Activated T-helper 2 cell treated with anti-CD3 and anti-CD28 coated beads, Interferon-gamma antibody, Interleukin-2, Interleukin-4, amounts not matched to agents 10 μg/mL and 5 μg/mL and 100 μg/mL, durations not matched to agents 14 hours and 24 hours and 36 hours (primary cell): ENCODE measurements at regions not wholly inside any gene's neighbourhood (a gene's known extent, or its start where the extent isn't known, plus 50 kb on each side); places are given as distances from the start of the nearest gene placed in this dataset.

Experiments used
- DNase-seq: peaks from one replicate; pipeline ENCODE4 v3.0.0; 2021; ENCODE audit warnings: low spot score
- H3K27ac Mint-ChIP-seq: one replicate; pipeline ENCODE4 v1.8.0; 2021; ENCODE audit warnings: mixed read lengths
- H3K27me3 Mint-ChIP-seq: one replicate; pipeline ENCODE4 v1.8.0; 2021; ENCODE audit warnings: low read depth, mixed read lengths
- H3K36me3 Mint-ChIP-seq: one replicate; pipeline ENCODE4 v1.8.0; 2021; ENCODE audit warnings: low read depth, mixed read lengths
- H3K4me1 Mint-ChIP-seq: one replicate; pipeline ENCODE4 v1.8.0; 2021; ENCODE audit warnings: low read depth, mixed read lengths
- H3K4me3 Mint-ChIP-seq: one replicate; pipeline ENCODE4 v1.8.0; 2021; ENCODE audit warnings: low read depth, mild to moderate bottlenecking, moderate library complexity, mixed read lengths
- H3K9me3 Mint-ChIP-seq: one replicate; pipeline ENCODE4 v1.8.0; 2021; ENCODE audit warnings: mixed read lengths
- intact Hi-C: fragments of 100-400 bp; cut with micrococcal nuclease; formaldehyde crosslinking; loops from one replicate; pipeline ENCODE4 v1.15.1; 2023

DNA sequence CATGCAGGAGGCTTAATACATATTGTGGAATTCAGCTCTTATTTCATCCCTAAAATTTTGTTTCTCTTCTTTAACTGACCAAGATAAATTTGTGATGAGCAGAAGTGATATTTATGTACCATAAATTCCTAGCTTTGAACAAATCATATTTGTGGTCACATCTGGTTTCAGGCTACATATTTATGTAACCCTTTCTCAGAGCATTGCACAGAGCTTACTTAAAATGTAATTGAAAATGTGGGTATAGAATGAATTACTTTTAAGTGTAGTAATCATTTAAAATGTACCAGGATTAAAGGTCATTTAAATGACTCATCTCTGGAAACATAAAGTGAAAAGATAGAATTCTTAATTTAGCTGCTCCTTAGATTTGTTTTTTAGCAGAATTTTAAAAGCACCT, 129.9 kb upstream of the FRMD6 start:
- no peak for DNase-seq
- H3K9me3 Mint-ChIP-seq: no peaks in the 10 kb centered on the region
- intact Hi-C loops: no loop called here
- H3K4me1 Mint-ChIP-seq: no peaks in the 10 kb centered on the region
- H3K36me3 Mint-ChIP-seq: no peaks in the 10 kb centered on the region
- H3K4me3 Mint-ChIP-seq: no peak overlapping the region
- H3K27ac Mint-ChIP-seq: no peak overlapping the region
- H3K27me3 Mint-ChIP-seq: peaks cover 5% of the 10 kb centered on the region

DNA sequence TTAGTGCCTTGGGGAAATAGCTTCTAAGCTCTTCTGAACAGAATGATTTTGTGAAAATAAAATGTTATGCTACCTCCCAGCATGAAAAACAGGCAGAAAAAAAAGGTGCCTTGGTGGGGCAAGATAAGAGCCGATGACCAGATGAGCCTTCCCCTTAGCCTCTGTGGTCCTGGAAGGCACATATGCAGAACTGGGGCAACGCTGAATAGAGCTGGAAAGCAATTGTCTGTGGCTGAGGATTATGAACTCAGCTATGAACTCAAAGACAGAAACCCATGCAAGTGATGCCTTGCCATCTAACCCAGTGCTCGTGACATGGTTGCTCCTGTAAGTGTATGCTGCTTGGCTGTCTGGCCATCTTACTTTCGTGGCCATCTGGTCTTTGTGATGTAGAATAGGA, 128.5 kb upstream of the FRMD6 start:
- peaks cover 5% of the 10 kb centered on the region for H3K27me3 Mint-ChIP-seq
- intact Hi-C loops: no loop called here
- no peaks in the 10 kb centered on the region for H3K9me3 Mint-ChIP-seq
- H3K4me1 Mint-ChIP-seq: no peaks in the 10 kb centered on the region
- no peak overlapping the region for H3K27ac Mint-ChIP-seq
- H3K36me3 Mint-ChIP-seq: no peaks in the 10 kb centered on the region
- no peak for DNase-seq
- H3K4me3 Mint-ChIP-seq: no peak overlapping the region

DNA sequence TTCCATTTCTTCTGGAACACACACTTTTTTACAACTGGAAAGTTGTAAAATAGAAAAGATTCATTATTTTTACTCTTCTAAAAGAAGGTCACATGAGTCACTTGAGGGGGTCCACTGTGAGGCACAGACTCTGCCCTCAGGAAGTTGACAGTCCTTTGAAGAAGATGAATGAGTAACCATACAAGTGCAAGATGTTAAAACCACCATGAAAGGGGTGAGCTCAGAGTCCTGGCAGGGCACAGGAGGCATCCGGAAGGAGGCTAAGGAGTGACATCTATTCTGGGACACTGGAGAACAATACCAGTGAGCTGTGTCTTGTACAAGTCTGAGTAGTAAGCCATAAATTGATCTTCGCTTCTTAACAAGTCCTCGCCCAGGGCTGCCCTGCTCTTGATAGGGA, 126.0 kb upstream of the FRMD6 start:
- intact Hi-C loops: no loop called here
- H3K9me3 Mint-ChIP-seq: no peaks in the 10 kb centered on the region
- H3K4me1 Mint-ChIP-seq: no peaks in the 10 kb centered on the region
- DNase-seq: no peak
- no peak overlapping the region for H3K4me3 Mint-ChIP-seq
- H3K36me3 Mint-ChIP-seq: no peaks in the 10 kb centered on the region
- peaks cover 8% of the 10 kb centered on the region for H3K27me3 Mint-ChIP-seq
- no peak overlapping the region for H3K27ac Mint-ChIP-seq

GRCh38 chr14:51527073-51527472, 124.6 kb upstream of the FRMD6 start:
- Mint-ChIP-seq H3K36me3 (no peaks in the 10 kb centered on the region), H3K27ac (no peak overlapping the region), H3K27me3 (peaks cover 8% of the 10 kb centered on the region), H3K9me3 (no peaks in the 10 kb centered on the region), H3K4me3 (no peak overlapping the region), H3K4me1 (no peaks in the 10 kb centered on the region)
- DNase-seq: no peak
- intact Hi-C loops: no loop called here

GRCh38 chr14:51529736-51530135, 122.0 kb upstream of the FRMD6 start:
- no peaks in the 10 kb centered on the region for H3K36me3 Mint-ChIP-seq
- no peak overlapping the region for H3K4me3 Mint-ChIP-seq
- no peak overlapping the region for H3K27ac Mint-ChIP-seq
- no peaks in the 10 kb centered on the region for H3K9me3 Mint-ChIP-seq
- DNase-seq: no peak
- peaks cover under 1% of the 10 kb centered on the region for H3K4me1 Mint-ChIP-seq
- intact Hi-C loops: no loop called here
- H3K27me3 Mint-ChIP-seq: peaks cover 3% of the 10 kb centered on the region

DNA sequence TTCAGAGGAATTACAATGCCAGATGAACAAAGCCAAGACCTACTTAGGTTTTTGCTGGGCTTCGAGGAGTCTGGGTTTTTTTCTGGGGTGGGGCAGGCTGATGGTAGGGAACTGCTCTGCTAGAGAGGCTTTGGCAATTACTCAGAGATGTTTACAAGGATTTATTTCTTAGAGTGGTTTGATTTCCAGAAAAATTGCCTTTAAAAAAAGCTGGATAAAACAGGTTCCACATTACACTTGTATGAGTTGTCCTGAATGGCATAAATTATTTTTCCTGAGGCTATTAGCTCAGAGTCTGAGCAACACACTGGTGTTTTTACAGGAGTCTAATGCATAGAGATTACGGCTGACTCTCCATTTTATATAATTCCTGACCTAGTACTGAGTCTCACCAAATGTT, 118.5 kb upstream of the FRMD6 start:
- intact Hi-C loops: no loop called here
- H3K4me3 Mint-ChIP-seq: no peak overlapping the region
- H3K4me1 Mint-ChIP-seq: peaks cover 1% of the 10 kb centered on the region
- no peaks in the 10 kb centered on the region for H3K9me3 Mint-ChIP-seq
- H3K27me3 Mint-ChIP-seq: peaks cover 3% of the 10 kb centered on the region
- H3K36me3 Mint-ChIP-seq: no peaks in the 10 kb centered on the region
- DNase-seq: no peak
- no peak overlapping the region for H3K27ac Mint-ChIP-seq

- Mint-ChIP-seq H3K27ac (no peak overlapping the region), H3K27me3 (peaks cover 3% of the 10 kb centered on the region), H3K4me3 (no peak overlapping the region), H3K9me3 (no peaks in the 10 kb centered on the region), H3K36me3 (no peaks in the 10 kb centered on the region), H3K4me1 (peaks cover 1% of the 10 kb centered on the region)
- no peak for DNase-seq
- intact Hi-C loops: no loop called here
These were observed 117.7 kb upstream of the FRMD6 start for GRCh38 chr14:51533872-51534553.

DNA sequence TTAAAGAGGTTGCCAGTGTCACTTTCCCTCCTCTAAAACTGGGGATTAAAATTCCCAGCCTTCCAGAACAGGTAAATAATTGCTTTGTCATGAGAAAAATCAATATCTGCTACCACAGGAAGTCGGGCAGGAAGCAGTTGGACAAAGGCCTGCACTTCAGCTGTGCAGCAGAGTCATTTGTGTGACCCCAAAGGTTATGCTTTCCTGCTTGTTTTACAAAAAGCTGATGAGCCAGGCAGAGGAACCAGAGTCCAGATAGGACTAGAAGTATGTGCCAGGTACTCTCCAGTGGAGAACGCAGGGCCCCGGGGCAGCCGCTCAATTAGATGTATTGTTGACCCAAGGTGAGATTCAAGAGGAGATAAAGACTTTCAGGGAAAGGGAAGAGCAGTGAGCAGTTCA, 117.1 kb upstream of the FRMD6 start:
- H3K9me3 Mint-ChIP-seq: no peaks in the 10 kb centered on the region
- no peaks in the 10 kb centered on the region for H3K36me3 Mint-ChIP-seq
- no peak for DNase-seq
- peaks cover 1% of the 10 kb centered on the region for H3K4me1 Mint-ChIP-seq
- H3K27ac Mint-ChIP-seq: no peak overlapping the region
- intact Hi-C loops: no loop called here
- H3K27me3 Mint-ChIP-seq: no peaks in the 10 kb centered on the region
- no peak overlapping the region for H3K4me3 Mint-ChIP-seq

DNA sequence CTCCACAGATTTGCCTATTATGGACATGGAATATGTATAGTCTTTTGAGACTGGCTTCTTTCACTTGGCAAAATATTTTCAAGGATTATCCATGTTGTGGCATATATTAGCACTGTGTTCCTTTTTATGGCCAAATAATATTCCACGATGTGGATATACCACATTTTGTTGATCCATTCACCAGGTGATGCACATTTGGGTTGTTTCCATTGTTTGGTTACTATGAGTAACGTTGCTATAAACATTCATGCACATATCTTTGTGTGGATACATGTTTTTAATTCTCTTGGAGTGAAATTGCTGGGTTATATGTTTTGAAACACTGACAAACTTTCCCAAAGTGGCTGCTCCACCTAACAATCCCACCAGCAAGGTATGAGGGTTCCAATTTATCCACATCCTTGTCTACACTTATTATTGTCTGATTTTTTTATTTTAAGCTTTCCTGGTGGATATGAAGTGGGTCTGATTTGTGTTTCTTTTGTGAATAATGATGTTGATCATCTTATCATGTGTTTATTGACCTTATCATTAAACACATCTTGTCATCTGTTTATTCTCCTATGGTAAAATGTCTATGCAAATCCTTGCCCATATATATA, 116.2 kb upstream of the FRMD6 start:
- intact Hi-C loops: no loop called here
- H3K27ac Mint-ChIP-seq: no peak overlapping the region

GRCh38 chr14:51538973-51539372, 112.7 kb upstream of the FRMD6 start:
- H3K27me3 Mint-ChIP-seq: peaks cover 6% of the 10 kb centered on the region
- H3K27ac Mint-ChIP-seq: no peak overlapping the region
- no peaks in the 10 kb centered on the region for H3K36me3 Mint-ChIP-seq
- H3K4me1 Mint-ChIP-seq: peaks cover 1% of the 10 kb centered on the region
- intact Hi-C loops: no loop called here
- no peak overlapping the region for H3K4me3 Mint-ChIP-seq
- DNase-seq: no peak
- H3K9me3 Mint-ChIP-seq: no peaks in the 10 kb centered on the region

More for the DNA sequence above, 116.2 kb upstream of the FRMD6 start:
- Mint-ChIP-seq H3K4me1 (peaks cover 1% of the 10 kb centered on the region), H3K9me3 (no peaks in the 10 kb centered on the region), H3K4me3 (no peak overlapping the region), H3K36me3 (no peaks in the 10 kb centered on the region), H3K27me3 (peaks cover 2% of the 10 kb centered on the region)
- DNase-seq: no peak

GRCh38 chr14:51539571-51540037, 112.1 kb upstream of the FRMD6 start:
- intact Hi-C loops: no loop called here
- Mint-ChIP-seq H3K4me3 (no peak overlapping the region), H3K36me3 (no peaks in the 10 kb centered on the region), H3K27me3 (peaks cover 6% of the 10 kb centered on the region), H3K9me3 (no peaks in the 10 kb centered on the region), H3K4me1 (peaks cover 1% of the 10 kb centered on the region), H3K27ac (no peak overlapping the region)
- DNase-seq: no peak

- Mint-ChIP-seq H3K36me3 (no peaks in the 10 kb centered on the region), H3K4me3 (no peak overlapping the region), H3K27ac (no peak overlapping the region), H3K27me3 (peaks cover 9% of the 10 kb centered on the region), H3K4me1 (no peaks in the 10 kb centered on the region), H3K9me3 (no peaks in the 10 kb centered on the region)
- DNase-seq: no peak
- intact Hi-C loops: no loop called here
These were observed 111.3 kb upstream of the FRMD6 start for GRCh38 chr14:51540364-51540763.

GRCh38 chr14:51544471-51544870, 107.2 kb upstream of the FRMD6 start:
- no peak overlapping the region for H3K4me3 Mint-ChIP-seq
- H3K27me3 Mint-ChIP-seq: peaks cover 18% of the 10 kb centered on the region
- H3K4me1 Mint-ChIP-seq: no peaks in the 10 kb centered on the region
- no peak for DNase-seq
- H3K27ac Mint-ChIP-seq: no peak overlapping the region
- H3K9me3 Mint-ChIP-seq: no peaks in the 10 kb centered on the region
- intact Hi-C loops: no loop called here
- H3K36me3 Mint-ChIP-seq: no peaks in the 10 kb centered on the region
